ENCODE measurements at regions not wholly inside any gene's neighbourhood (a gene's known extent, or its start where the extent isn't known, plus 50 kb on each side); places are given as distances from the start of the nearest gene placed in this dataset.

DNA sequence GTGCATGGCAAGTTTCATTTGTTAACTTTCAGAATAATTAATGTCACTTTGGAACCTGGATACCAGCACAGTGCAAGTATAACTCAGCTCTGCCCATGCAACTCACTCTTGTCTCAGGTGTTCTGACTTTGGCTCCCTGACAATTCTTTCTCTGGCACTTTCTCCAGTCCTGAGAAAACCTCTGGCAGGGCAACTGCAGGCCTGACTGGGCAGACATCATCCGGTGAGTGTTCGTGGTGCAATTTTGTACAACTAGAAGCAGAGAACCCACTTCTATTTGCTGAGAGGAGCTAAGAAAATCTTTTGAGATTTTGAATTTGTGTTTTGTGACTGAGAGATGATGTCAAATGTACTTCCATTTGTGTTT lies 143.0 kb downstream of the AQP4 start:
- no peak for DNase-seq
- Histone ChIP-seq H3K36me3 (no peaks in the 10 kb centered on the region), H3K4me3 (no peak overlapping the region), H3K9me3 (no peaks in the 10 kb centered on the region), H3K4me1 (no peaks in the 10 kb centered on the region), H3K27me3 (no peaks in the 10 kb centered on the region), H3K27ac (no peak overlapping the region)
- intact Hi-C loops (cut with DNase I; ENCODE audit: low total_unique reads), result no loop called here
- 92% methylated on average over 2 of the region's 2 CpGs; no CpG with 5 or more reads in 1 of the 2 donors for WGBS, 2 donors (ENCODE audit: low coverage in 1 of 2)
- TF ChIP-seq CTCF (IDR thresholded peaks at IDR 0.05) (no peak), POLR2AphosphoS5 (IDR thresholded peaks at IDR 0.05) (no peak), POLR2A (IDR thresholded peaks at IDR 0.05) (no peak), EP300 (IDR thresholded peaks at IDR 0.05; ENCODE audit: low read depth) (no peak)
- in situ Hi-C loops (cut with MboI; ENCODE audit: low pct_ligation_motif_present in 1 of 4, low pct_unique_long_range_greater_than_20kb in 1 of 4, low sequenced_read_pairs in 3 of 4), result no loop called here

DNA sequence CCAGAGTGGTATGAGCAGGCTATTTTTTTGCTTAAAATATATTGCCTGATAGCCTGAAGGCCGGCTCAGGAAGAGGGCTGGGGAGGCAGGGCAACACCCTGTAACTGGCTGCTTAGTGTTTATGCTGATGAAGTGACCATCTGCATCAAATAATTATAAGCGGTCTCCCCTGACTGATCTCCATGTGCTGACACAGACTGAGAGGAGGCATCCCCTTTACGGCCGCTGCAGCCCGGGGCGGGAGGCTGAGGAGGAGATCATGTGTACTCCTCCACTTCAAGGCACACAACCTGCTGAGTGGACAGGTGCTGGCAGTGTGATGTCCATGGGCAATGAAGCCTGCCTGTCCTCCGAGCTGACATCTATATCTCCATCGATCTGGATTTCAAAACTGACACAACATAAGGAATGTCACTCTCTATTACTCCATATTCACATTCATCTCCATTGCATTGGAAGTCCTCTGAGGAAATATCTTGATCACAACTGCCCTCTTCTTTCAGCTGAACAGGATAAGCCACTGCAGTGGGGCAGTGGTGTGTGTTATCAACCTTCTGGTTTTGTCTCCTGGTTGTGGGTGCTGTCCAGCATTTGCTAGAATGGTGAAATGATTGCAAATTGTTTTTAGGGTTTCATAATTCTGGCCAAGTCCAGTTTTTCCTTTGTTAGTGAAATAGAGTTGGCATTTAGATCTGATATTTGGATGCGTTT lies 143.5 kb downstream of the AQP4 start:
- no peak for DNase-seq
- Histone ChIP-seq H3K36me3 (no peaks in the 10 kb centered on the region), H3K4me3 (no peak overlapping the region), H3K27ac (no peak overlapping the region), H3K27me3 (no peaks in the 10 kb centered on the region), H3K9me3 (no peaks in the 10 kb centered on the region), H3K4me1 (no peaks in the 10 kb centered on the region)
- intact Hi-C loops (cut with DNase I; ENCODE audit: low total_unique reads) (no loop called here), in situ Hi-C loops (cut with MboI; ENCODE audit: low pct_ligation_motif_present in 1 of 4, low pct_unique_long_range_greater_than_20kb in 1 of 4, low sequenced_read_pairs in 3 of 4) (no loop called here)
- WGBS, 2 donors (ENCODE audit: low coverage in 1 of 2), result 61 to 77% methylated on average over 4 to 9 of the region's 9 CpGs
- TF ChIP-seq CTCF (IDR thresholded peaks at IDR 0.05) (no peak), POLR2A (IDR thresholded peaks at IDR 0.05) (no peak), EP300 (IDR thresholded peaks at IDR 0.05; ENCODE audit: low read depth) (no peak), POLR2AphosphoS5 (IDR thresholded peaks at IDR 0.05) (no peak)

GRCh38 chr18:26719896-26720295 lies 145.6 kb downstream of the AQP4 start:
- in situ Hi-C loops (cut with MboI; ENCODE audit: low pct_ligation_motif_present in 1 of 4, low pct_unique_long_range_greater_than_20kb in 1 of 4, low sequenced_read_pairs in 3 of 4), result no loop called here
- intact Hi-C loops (cut with DNase I; ENCODE audit: low total_unique reads), result no loop called here
- Histone ChIP-seq H3K36me3 (no peaks in the 10 kb centered on the region), H3K4me3 (no peak overlapping the region), H3K27ac (no peak overlapping the region), H3K27me3 (no peaks in the 10 kb centered on the region), H3K4me1 (no peaks in the 10 kb centered on the region), H3K9me3 (no peaks in the 10 kb centered on the region)
- TF ChIP-seq CTCF (IDR thresholded peaks at IDR 0.05) (no peak), POLR2AphosphoS5 (IDR thresholded peaks at IDR 0.05) (no peak), EP300 (IDR thresholded peaks at IDR 0.05; ENCODE audit: low read depth) (no peak)
- 41% methylated on average over 1 of the region's 1 CpG; no CpG with 5 or more reads in 1 of the 2 donors for WGBS, 2 donors (ENCODE audit: low coverage in 1 of 2)
- DNase-seq, result no peak

GRCh38 chr18:26717123-26717719 lies 148.3 kb downstream of the AQP4 start:
- TF ChIP-seq CTCF (IDR thresholded peaks at IDR 0.05), result no peak
- TF ChIP-seq POLR2A (IDR thresholded peaks at IDR 0.05), result no peak
- TF ChIP-seq EP300 (IDR thresholded peaks at IDR 0.05; ENCODE audit: low read depth), result no peak
- TF ChIP-seq POLR2AphosphoS5 (IDR thresholded peaks at IDR 0.05), result no peak
- H3K27ac ChIP-seq, result no peak overlapping the region
- H3K9me3 ChIP-seq, result no peaks in the 10 kb centered on the region
- H3K4me1 ChIP-seq, result no peaks in the 10 kb centered on the region
- H3K36me3 ChIP-seq, result no peaks in the 10 kb centered on the region
- DNase-seq, result no peak
- H3K27me3 ChIP-seq, result no peaks in the 10 kb centered on the region
- in situ Hi-C loops (cut with MboI; ENCODE audit: low pct_ligation_motif_present in 1 of 4, low pct_unique_long_range_greater_than_20kb in 1 of 4, low sequenced_read_pairs in 3 of 4) (no loop called here), intact Hi-C loops (cut with DNase I; ENCODE audit: low total_unique reads) (no loop called here)
- 83 to 86% methylated on average over 3 to 4 of the region's 4 CpGs for WGBS, 2 donors (ENCODE audit: low coverage in 1 of 2)
- H3K4me3 ChIP-seq, result no peak overlapping the region
